OCI-LY1 (cell line): ENCODE measurements at regions not wholly inside any gene's neighbourhood (a gene's known extent, or its start where the extent isn't known, plus 50 kb on each side); places are given as distances from the start of the nearest gene placed in this dataset.
A peak's percentile ranks its signal among the peaks of the same experiment; 100 is the strongest.

Experiments used
- H2AFZ ChIP-seq: fragments of 200-600 bp; sonication (generic), shearing (Covaris generic); 2 replicates; pipeline ENCODE4 v1.6.0; 2014; ENCODE audit warnings: antibody characterized with exemption, mild to moderate bottlenecking, low read length
- H3F3A ChIP-seq: fragments of 200-600 bp; sonication (generic), shearing (Covaris generic); 2 replicates; pipeline ENCODE4 v1.6.0; 2014; ENCODE audit warnings: mild to moderate bottlenecking, antibody characterized with exemption, low read length, moderate library complexity; ENCODE audit not compliant: insufficient read depth
- H3K27ac ChIP-seq: fragments of 200-600 bp; sonication (generic); 2 replicates; pipeline ENCODE4 v1.5.1; 2014; ENCODE audit warnings: low read length, mixed run types, mild to moderate bottlenecking, low read depth; ENCODE audit not compliant: poor library complexity, severe bottlenecking
- H3K27me3 ChIP-seq: fragments of 200-600 bp; sonication (generic); 2 replicates; pipeline ENCODE4 v1.6.0; 2014; ENCODE audit warnings: antibody characterized with exemption, mild to moderate bottlenecking, low read length, moderate library complexity; ENCODE audit not compliant: insufficient read depth
- H3K36me3 ChIP-seq: fragments of 200-600 bp; sonication (generic); 2 replicates; pipeline ENCODE4 v1.6.1; 2014; ENCODE audit warnings: mild to moderate bottlenecking, antibody characterized with exemption, low read length, moderate library complexity, mixed read lengths; ENCODE audit not compliant: insufficient read depth
- H3K4me1 ChIP-seq: fragments of 200-600 bp; sonication (generic); 2 replicates; pipeline ENCODE4 v1.5.1; 2014; ENCODE audit warnings: mild to moderate bottlenecking, low read length, moderate library complexity; ENCODE audit not compliant: insufficient read depth, severe bottlenecking
- H3K4me2 ChIP-seq: fragments of 200-600 bp; sonication (generic), shearing (Covaris generic); 2 replicates; pipeline ENCODE4 v1.6.1; 2014; ENCODE audit warnings: low read length
- H3K4me3 ChIP-seq: fragments of 200-600 bp; sonication (generic); 2 replicates; pipeline ENCODE4 v1.5.1; 2014; ENCODE audit warnings: low read length, low read depth, mild to moderate bottlenecking, mixed read lengths; ENCODE audit not compliant: poor library complexity, severe bottlenecking
- H3K79me2 ChIP-seq: fragments of 200-600 bp; shearing (Covaris generic); 2 replicates; pipeline ENCODE4 v1.6.1; 2016; ENCODE audit warnings: mixed run types, low read length, mixed read lengths; ENCODE audit not compliant: insufficient read depth
- H3K9ac ChIP-seq: fragments of 200-600 bp; sonication (generic), shearing (Covaris generic); 2 replicates; pipeline ENCODE4 v1.6.1; 2014; ENCODE audit warnings: mild to moderate bottlenecking, low read length, mixed read lengths
- H3K9me2 ChIP-seq: fragments of 200-600 bp; sonication (generic), shearing (Covaris generic); 2 replicates; pipeline ENCODE4 v1.6.1; 2014; ENCODE audit warnings: low read depth, mild to moderate bottlenecking, low read length, mixed read lengths
- H3K9me3 ChIP-seq: fragments of 200-600 bp; shearing (Covaris generic); 2 replicates; pipeline ENCODE4 v1.6.1; 2014; ENCODE audit warnings: low read length, mixed read lengths
- H4K20me1 ChIP-seq: fragments of 200-600 bp; sonication (generic), shearing (Covaris generic); 2 replicates; pipeline ENCODE4 v1.6.0; 2016; ENCODE audit warnings: mild to moderate bottlenecking, low read length; ENCODE audit not compliant: insufficient read depth
- CTCF ChIP-seq: fragments of 200-600 bp; sonication (generic), shearing (Covaris generic); IDR thresholded peaks from 2 replicates; pipeline ENCODE4 v1.5.1; 2017; ENCODE audit warnings: mild to moderate bottlenecking, antibody characterized with exemption, low read length, moderate library complexity, mixed read lengths
- EZH2 ChIP-seq: fragments of 200-600 bp; sonication (generic), shearing (Covaris generic); IDR thresholded peaks from 2 replicates; pipeline ENCODE4 v1.8.0; 2017; ENCODE audit warnings: borderline replicate concordance, mixed run types, mild to moderate bottlenecking, antibody characterized with exemption, low read length, moderate library complexity, mixed read lengths

- no peaks in the 10 kb centered on the region for H3F3A ChIP-seq
- H3K4me3 ChIP-seq = no peak overlapping the region
- H3K4me2 ChIP-seq = no peak overlapping the region
- H3K27ac ChIP-seq = no peak overlapping the region
- no peak overlapping the region for H2AFZ ChIP-seq
- peak; percentile 42 for TF ChIP-seq CTCF
- no peak for TF ChIP-seq EZH2
- H3K36me3 ChIP-seq = no peaks in the 10 kb centered on the region
- no peaks in the 10 kb centered on the region for H3K9me2 ChIP-seq
- H3K9ac ChIP-seq = no peak overlapping the region
- H3K9me3 ChIP-seq = no peaks in the 10 kb centered on the region
- H4K20me1 ChIP-seq = no peaks in the 10 kb centered on the region
- H3K79me2 ChIP-seq = no peaks in the 10 kb centered on the region
- H3K4me1 ChIP-seq = no peaks in the 10 kb centered on the region
- no peaks in the 10 kb centered on the region for H3K27me3 ChIP-seq
Measured at GRCh38 chr5:29367176-29367833, 1826.2 kb upstream of the CDH6 start.

GRCh38 chr5:29351170-29351569 is 1842.3 kb upstream of the CDH6 start:
- Histone ChIP-seq H4K20me1 (no peaks in the 10 kb centered on the region), H3K9ac (no peak overlapping the region)

GRCh38 chr5:29337030-29337429 is 1856.5 kb upstream of the CDH6 start:
- Histone ChIP-seq H3K36me3 (no peaks in the 10 kb centered on the region), H3K9me3 (no peaks in the 10 kb centered on the region), H3K4me3 (no peak overlapping the region), H4K20me1 (no peaks in the 10 kb centered on the region), H2AFZ (no peak overlapping the region), H3K27ac (no peak overlapping the region), H3K4me2 (no peak overlapping the region), H3K9ac (no peak overlapping the region), H3K27me3 (no peaks in the 10 kb centered on the region), H3F3A (no peaks in the 10 kb centered on the region), H3K79me2 (no peaks in the 10 kb centered on the region), H3K4me1 (no peaks in the 10 kb centered on the region), H3K9me2 (no peaks in the 10 kb centered on the region)
- TF ChIP-seq EZH2 = no peak
- no peak for TF ChIP-seq CTCF

More at GRCh38 chr5:29351170-29351569, 1842.3 kb upstream of the CDH6 start:
- no peaks in the 10 kb centered on the region for H3F3A ChIP-seq
- H2AFZ ChIP-seq = no peak overlapping the region
- H3K4me3 ChIP-seq = no peak overlapping the region
- H3K36me3 ChIP-seq = no peaks in the 10 kb centered on the region
- TF ChIP-seq EZH2 (no peak), CTCF (no peak)
- H3K27ac ChIP-seq = no peak overlapping the region
- H3K9me2 ChIP-seq = no peaks in the 10 kb centered on the region
- no peaks in the 10 kb centered on the region for H3K79me2 ChIP-seq
- no peaks in the 10 kb centered on the region for H3K27me3 ChIP-seq
- no peak overlapping the region for H3K4me2 ChIP-seq
- no peaks in the 10 kb centered on the region for H3K4me1 ChIP-seq
- no peaks in the 10 kb centered on the region for H3K9me3 ChIP-seq
